ENCODE measurements at regions not wholly inside any gene's neighbourhood (a gene's known extent, or its start where the extent isn't known, plus 50 kb on each side); places are given as distances from the start of the nearest gene placed in this dataset.

GRCh38 chr6:169316651-169317050, 63.0 kb upstream of the THBS2 start:
- TF ChIP-seq, protein P1, sequence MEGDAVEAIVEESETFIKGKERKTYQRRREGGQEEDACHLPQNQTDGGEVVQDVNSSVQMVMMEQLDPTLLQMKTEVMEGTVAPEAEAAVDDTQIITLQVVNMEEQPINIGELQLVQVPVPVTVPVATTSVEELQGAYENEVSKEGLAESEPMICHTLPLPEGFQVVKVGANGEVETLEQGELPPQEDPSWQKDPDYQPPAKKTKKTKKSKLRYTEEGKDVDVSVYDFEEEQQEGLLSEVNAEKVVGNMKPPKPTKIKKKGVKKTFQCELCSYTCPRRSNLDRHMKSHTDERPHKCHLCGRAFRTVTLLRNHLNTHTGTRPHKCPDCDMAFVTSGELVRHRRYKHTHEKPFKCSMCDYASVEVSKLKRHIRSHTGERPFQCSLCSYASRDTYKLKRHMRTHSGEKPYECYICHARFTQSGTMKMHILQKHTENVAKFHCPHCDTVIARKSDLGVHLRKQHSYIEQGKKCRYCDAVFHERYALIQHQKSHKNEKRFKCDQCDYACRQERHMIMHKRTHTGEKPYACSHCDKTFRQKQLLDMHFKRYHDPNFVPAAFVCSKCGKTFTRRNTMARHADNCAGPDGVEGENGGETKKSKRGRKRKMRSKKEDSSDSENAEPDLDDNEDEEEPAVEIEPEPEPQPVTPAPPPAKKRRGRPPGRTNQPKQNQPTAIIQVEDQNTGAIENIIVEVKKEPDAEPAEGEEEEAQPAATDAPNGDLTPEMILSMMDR (IDR thresholded peaks at IDR 0.05) = no peak
- TF ChIP-seq POLR2A (IDR thresholded peaks at IDR 0.05) = no peak

Data from esophagus squamous epithelium (tissue), 4 donors.